GM12891 (cell line): ENCODE measurements at regions not wholly inside any gene's neighbourhood (a gene's known extent, or its start where the extent isn't known, plus 50 kb on each side); places are given as distances from the start of the nearest gene placed in this dataset.

Experiments
- POLR2A ChIP-seq: IDR thresholded peaks from 2 replicates; pipeline ENCODE4 v1.6.1; 2011; ENCODE audit warnings: low read depth, low read length, control low read depth
- POLR2AphosphoS5 ChIP-seq: IDR thresholded peaks from 2 replicates; pipeline ENCODE4 v1.6.1; 2011; ENCODE audit warnings: low read depth, low read length, control low read depth
- POU2F2 ChIP-seq: IDR thresholded peaks from 2 replicates; pipeline ENCODE4 v1.6.1; 2011; ENCODE audit warnings: low read depth, mild to moderate bottlenecking, control low read depth, low read length, moderate library complexity
- TAF1 ChIP-seq: IDR thresholded peaks from 2 replicates; pipeline ENCODE4 v1.6.1; 2011; ENCODE audit warnings: low read depth, low read length, control low read depth

- no peak for TF ChIP-seq POLR2A
- no peak for TF ChIP-seq POU2F2
- TF ChIP-seq TAF1 = no peak
- no peak for TF ChIP-seq POLR2AphosphoS5
Measured at GRCh38 chr1:103448560-103448959, 76.9 kb upstream of the RNPC3 start.
